ENCODE measurements at regions not wholly inside any gene's neighbourhood (a gene's known extent, or its start where the extent isn't known, plus 50 kb on each side); places are given as distances from the start of the nearest gene placed in this dataset.

GRCh38 chr6:10309457-10310329 lies 105.2 kb downstream of the TFAP2A start:
- ATAC-seq (no peak), DNase-seq (no peak)
- Histone ChIP-seq H3K36me3 (ENCODE audit: low read depth) (no peaks in the 10 kb centered on the region), H3K4me1 (ENCODE audit: low read depth) (no peaks in the 10 kb centered on the region), H3K4me3 (no peak overlapping the region), H3K9me3 (no peaks in the 10 kb centered on the region)
- no peak for TF ChIP-seq CTCF (IDR thresholded peaks at IDR 0.05)
- intact Hi-C loops (cut with DNase I, micrococcal nuclease) = no loop called here

- no peak for TF ChIP-seq CTCF (IDR thresholded peaks at IDR 0.05)
- Histone ChIP-seq H3K9me3 (no peaks in the 10 kb centered on the region), H3K4me3 (no peak overlapping the region), H3K4me1 (ENCODE audit: low read depth) (no peaks in the 10 kb centered on the region), H3K36me3 (ENCODE audit: low read depth) (no peaks in the 10 kb centered on the region)
- ATAC-seq (no peak), DNase-seq (no peak)
- intact Hi-C loops (cut with DNase I, micrococcal nuclease) = no loop called here
These were observed 107.4 kb downstream of the TFAP2A start for GRCh38 chr6:10307476-10307875.

- ATAC-seq (no peak), DNase-seq (no peak)
- no peak for TF ChIP-seq CTCF (IDR thresholded peaks at IDR 0.05)
- Histone ChIP-seq H3K36me3 (ENCODE audit: low read depth) (no peaks in the 10 kb centered on the region), H3K4me3 (no peak overlapping the region), H3K4me1 (ENCODE audit: low read depth) (no peaks in the 10 kb centered on the region), H3K9me3 (no peaks in the 10 kb centered on the region)
- intact Hi-C loops (cut with DNase I, micrococcal nuclease) = no loop called here
These were observed 107.8 kb downstream of the TFAP2A start for GRCh38 chr6:10307028-10307427.

- Histone ChIP-seq H3K9me3 (no peaks in the 10 kb centered on the region), H3K36me3 (ENCODE audit: low read depth) (no peaks in the 10 kb centered on the region), H3K4me1 (ENCODE audit: low read depth) (no peaks in the 10 kb centered on the region), H3K4me3 (no peak overlapping the region)
- no peak for TF ChIP-seq CTCF (IDR thresholded peaks at IDR 0.05)
- intact Hi-C loops (cut with DNase I, micrococcal nuclease) = no loop called here
- DNase-seq (no peak), ATAC-seq (no peak)
These were observed 109.0 kb downstream of the TFAP2A start for GRCh38 chr6:10305790-10306415.

GRCh38 chr6:10303608-10304506 lies 111.0 kb downstream of the TFAP2A start:
- DNase-seq = no peak
- Histone ChIP-seq H3K9me3 (no peaks in the 10 kb centered on the region), H3K4me3 (no peak overlapping the region), H3K4me1 (ENCODE audit: low read depth) (no peaks in the 10 kb centered on the region), H3K36me3 (ENCODE audit: low read depth) (no peaks in the 10 kb centered on the region)
- TF ChIP-seq CTCF (IDR thresholded peaks at IDR 0.05) = no peak
- ATAC-seq = no peak
- intact Hi-C loops (cut with DNase I, micrococcal nuclease) = no loop called here
